Fibroblast of skin of left biceps (primary cell): ENCODE measurements at regions not wholly inside any gene's neighbourhood (a gene's known extent, or its start where the extent isn't known, plus 50 kb on each side); places are given as distances from the start of the nearest gene placed in this dataset.
"Not testable (repeated sequence)": the region's sequence is repeated elsewhere in the genome, so short reads cannot be mapped to it uniquely, and the experiment has no call there.

ENCODE experiments used
- DNase-seq, 2 experiments: peaks; one replicate each; pipeline ENCODE4 v3.0.0-alpha.2; 2013; ENCODE audit warnings: low read depth in 2 of 2

GRCh38 chr1:223991297-223991857 lies 122.5 kb upstream of the FBXO28 start:
- DNase-seq, result not testable (repeated sequence)

- peak; percentile 26 to 28 for DNase-seq
Observed at GRCh38 chr1:223961985-223962384, 116.2 kb upstream of the TP53BP2 start.

GRCh38 chr1:223952801-223953200 lies 107.1 kb upstream of the TP53BP2 start:
- not testable (repeated sequence) for DNase-seq

- not testable (repeated sequence) for DNase-seq
Observed at GRCh38 chr1:223951551-223951950, 105.8 kb upstream of the TP53BP2 start.

- not testable (repeated sequence) for DNase-seq
Observed at GRCh38 chr1:223949944-223950343, 104.2 kb upstream of the TP53BP2 start.

- not testable (repeated sequence) for DNase-seq
Observed at GRCh38 chr1:223948041-223948440, 102.3 kb upstream of the TP53BP2 start.

- not testable (repeated sequence) for DNase-seq
Observed at GRCh38 chr1:223936592-223936991, 90.8 kb upstream of the TP53BP2 start.

- not testable (repeated sequence) for DNase-seq
Observed at GRCh38 chr1:223931476-223931875, 85.7 kb upstream of the TP53BP2 start.

- not testable (repeated sequence) for DNase-seq
Observed at GRCh38 chr1:223920805-223921204, 75.1 kb upstream of the TP53BP2 start.

GRCh38 chr1:223915476-223915875 lies 69.7 kb upstream of the TP53BP2 start:
- not testable (repeated sequence) for DNase-seq

GRCh38 chr1:223913715-223914114 lies 68.0 kb upstream of the TP53BP2 start:
- not testable (repeated sequence) for DNase-seq

- not testable (repeated sequence) for DNase-seq
Observed at GRCh38 chr1:223907943-223908587, 62.3 kb upstream of the TP53BP2 start.

GRCh38 chr1:223903221-223903620 lies 57.5 kb upstream of the TP53BP2 start:
- not testable (repeated sequence) for DNase-seq

GRCh38 chr1:223899775-223900174 lies 54.0 kb upstream of the TP53BP2 start:
- DNase-seq, result not testable (repeated sequence)

- DNase-seq, result not testable (repeated sequence)
Observed at GRCh38 chr1:223897097-223897496, 51.4 kb upstream of the TP53BP2 start.

GRCh38 chr1:223895950-223896349 lies 50.2 kb upstream of the TP53BP2 start:
- not testable (repeated sequence) for DNase-seq
